NCI-H524 treated with DMSO at 0.1 percent for 48 hours (cell line): ENCODE measurements at regions not wholly inside any gene's neighbourhood (a gene's known extent, or its start where the extent isn't known, plus 50 kb on each side); places are given as distances from the start of the nearest gene placed in this dataset.

Experiments used
- DNase-seq: peaks from one replicate; lab custom pipeline; 2025; lab: John Stamatoyannopoulos, UW

GRCh38 chr6:39992861-39993622 lies 58.8 kb upstream of the MOCS1 start:
- no peak for DNase-seq
